Thyroid gland (tissue), 4 donors: ENCODE measurements at regions not wholly inside any gene's neighbourhood (a gene's known extent, or its start where the extent isn't known, plus 50 kb on each side); places are given as distances from the start of the nearest gene placed in this dataset.
"Not testable (repeated sequence)": the region's sequence is repeated elsewhere in the genome, so short reads cannot be mapped to it uniquely, and the experiment has no call there.

ENCODE experiments used
- DNase-seq, 2 donors: peaks; one replicate each; pipeline ENCODE4 v3.0.0-alpha.2; 2019
- H3K27ac ChIP-seq, 3 donors: fragments of 200-600 bp; sonication (generic); 1 replicate in 2 of 3; 2 replicates in 1 of 3; pipeline ENCODE4 v1.5.1; 2016 to 2019; ENCODE audit warnings: mild to moderate bottlenecking in 1 of 3, moderate library complexity in 1 of 3
- H3K27me3 ChIP-seq: fragments of 200-600 bp; sonication (generic); one replicate; pipeline ENCODE4 v1.5.1; 2019
- H3K36me3 ChIP-seq, 2 donors: fragments of 200-600 bp; sonication (generic); one replicate each; pipeline ENCODE4 v1.5.1; 2016 to 2019
- H3K4me1 ChIP-seq, 2 donors: fragments of 200-600 bp; sonication (generic); one replicate each; pipeline ENCODE4 v1.5.1; 2017 to 2019
- H3K4me3 ChIP-seq, 3 donors: fragments of 200-600 bp; sonication (generic); replicated peaks in 1 of 3; 1 replicate in 2 of 3; 2 replicates in 1 of 3; pipeline ENCODE4 v1.5.1; 2016; ENCODE audit warnings: mild to moderate bottlenecking in 1 of 3
- H3K9me3 ChIP-seq: fragments of 200-600 bp; sonication (generic); one replicate; pipeline ENCODE4 v1.5.1; 2017
- CTCF ChIP-seq, 6 experiments: fragments of 200-600 bp in 3 of 6; fragments of 450-650 bp in 3 of 6; sonication (generic) in 3 of 6; IDR thresholded peaks; one replicate each; pipeline ENCODE4 v1.5.1; 2016 to 2019; ENCODE audit warnings: antibody characterized with exemption in 6 of 6, mild to moderate bottlenecking in 2 of 6, inconsistent platforms in 1 of 6, moderate library complexity in 1 of 6
- POLR2A ChIP-seq, 2 donors: fragments of 450-650 bp; IDR thresholded peaks; one replicate each; pipeline ENCODE4 v1.6.1; 2017; ENCODE audit warnings: antibody characterized with exemption in 2 of 2, mild to moderate bottlenecking in 2 of 2, moderate library complexity in 1 of 2
- WGBS, 2 donors: methylation state at CpG; one replicate each; pipeline ENCODE4 v1.1.5; 2017; 5-methylcytosine and 5-hydroxymethylcytosine counted together
- intact Hi-C: fragments of 100-400 bp; cut with DNase I; formaldehyde crosslinking; loops from one replicate; pipeline ENCODE4 v1.15.1; 2023

- Histone ChIP-seq H3K27ac (no peak overlapping the region), H3K4me1 (no peaks in the 10 kb centered on the region), H3K36me3 (no peaks in the 10 kb centered on the region), H3K4me3 (no peak overlapping the region), H3K9me3 (no peaks in the 10 kb centered on the region), H3K27me3 (no peaks in the 10 kb centered on the region)
- DNase-seq: no peak
- intact Hi-C loops: no loop called here
- TF ChIP-seq CTCF (IDR thresholded peaks at IDR 0.05): no peak
- TF ChIP-seq POLR2A (IDR thresholded peaks at IDR 0.05): no peak
- WGBS, 2 donors: 69 to 74% methylated on average over 5 of the region's 5 CpGs
Measured at GRCh38 chr14:23896609-23897153, 56.9 kb upstream of the DHRS4 start.

- DNase-seq, H3K27me3 ChIP-seq, H3K4me3 ChIP-seq, H3K36me3 ChIP-seq, H3K27ac ChIP-seq, intact Hi-C loops, H3K9me3 ChIP-seq, H3K4me1 ChIP-seq: not testable (repeated sequence)
- 90 to 92% methylated on average over 2 of the region's 2 CpGs for WGBS, 2 donors
Measured at GRCh38 chr14:23897291-23897690, 56.3 kb upstream of the DHRS4 start.

- H3K27ac ChIP-seq, intact Hi-C loops, H3K27me3 ChIP-seq, H3K4me1 ChIP-seq, H3K36me3 ChIP-seq, H3K4me3 ChIP-seq, DNase-seq, H3K9me3 ChIP-seq: not testable (repeated sequence)
- 100% methylated on average over 1 of the region's 20 CpGs; no CpG with 5 or more reads in 1 of the 2 donors for WGBS, 2 donors
Measured at GRCh38 chr14:23898359-23898758, 55.2 kb upstream of the DHRS4 start.

DNA sequence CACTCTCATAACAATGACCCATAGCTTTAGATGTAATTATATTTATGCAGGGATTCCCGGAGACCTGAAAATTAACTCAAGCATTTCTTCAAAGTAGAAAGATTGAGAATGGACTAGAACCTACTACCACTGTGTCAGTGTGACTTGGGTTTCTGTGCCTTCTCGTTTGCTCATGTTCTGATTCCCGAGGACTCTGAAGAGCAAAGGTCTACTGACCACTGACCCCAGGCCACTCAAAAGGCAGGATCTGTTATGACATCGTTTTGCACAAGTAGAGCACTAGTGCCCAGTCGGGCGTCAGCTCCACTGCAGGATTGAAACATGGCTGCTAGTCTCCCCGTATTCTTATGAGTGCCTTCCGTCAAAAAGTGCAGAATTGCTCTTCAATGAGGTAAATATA is 53.8 kb upstream of the DHRS4 start:
- intact Hi-C loops: no loop called here
- H3K27ac ChIP-seq: no peak overlapping the region
- no peaks in the 10 kb centered on the region for H3K4me1 ChIP-seq
- H3K9me3 ChIP-seq: no peaks in the 10 kb centered on the region
- DNase-seq: no peak
- 79 to 84% methylated on average over 8 of the region's 8 CpGs for WGBS, 2 donors
- H3K36me3 ChIP-seq: no peaks in the 10 kb centered on the region
- TF ChIP-seq POLR2A (IDR thresholded peaks at IDR 0.05) (no peak), CTCF (IDR thresholded peaks at IDR 0.05) (no peak)
- H3K4me3 ChIP-seq: no peak overlapping the region
- no peaks in the 10 kb centered on the region for H3K27me3 ChIP-seq

DNA sequence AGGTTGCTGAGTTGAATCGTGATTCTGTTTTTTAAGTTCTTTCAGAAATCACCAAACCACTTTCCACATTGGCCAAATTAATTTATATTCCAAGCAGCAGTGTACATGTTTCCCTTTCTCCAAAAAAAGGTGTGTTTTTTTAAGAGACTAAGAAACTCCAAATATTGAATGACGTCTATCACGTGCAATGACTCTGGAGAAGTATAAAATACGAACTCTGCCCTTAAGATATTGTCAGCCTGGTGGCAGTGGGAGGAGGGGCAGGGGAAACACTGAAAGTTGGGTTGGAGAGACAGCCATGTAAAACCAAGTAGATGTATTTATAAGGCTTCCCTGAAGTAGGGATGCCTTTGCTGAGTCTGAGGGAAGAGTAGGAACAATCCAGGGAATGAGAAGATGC is 50.1 kb upstream of the DHRS4 start:
- H3K9me3 ChIP-seq: no peaks in the 10 kb centered on the region
- 72 to 77% methylated on average over 4 of the region's 4 CpGs for WGBS, 2 donors

More for the DNA sequence above, 50.1 kb upstream of the DHRS4 start:
- TF ChIP-seq POLR2A (IDR thresholded peaks at IDR 0.05) (no peak), CTCF (IDR thresholded peaks at IDR 0.05) (no peak)
- Histone ChIP-seq H3K4me3 (no peak overlapping the region), H3K36me3 (no peaks in the 10 kb centered on the region), H3K27ac (no peak overlapping the region), H3K27me3 (no peaks in the 10 kb centered on the region), H3K4me1 (no peaks in the 10 kb centered on the region)
- DNase-seq: no peak
- intact Hi-C loops: no loop called here
